ENCODE measurements at regions not wholly inside any gene's neighbourhood (a gene's known extent, or its start where the extent isn't known, plus 50 kb on each side); places are given as distances from the start of the nearest gene placed in this dataset.

- peaks cover 9% of the 10 kb centered on the region for H3K9me3 Mint-ChIP-seq
- TF ChIP-seq, protein P1, sequence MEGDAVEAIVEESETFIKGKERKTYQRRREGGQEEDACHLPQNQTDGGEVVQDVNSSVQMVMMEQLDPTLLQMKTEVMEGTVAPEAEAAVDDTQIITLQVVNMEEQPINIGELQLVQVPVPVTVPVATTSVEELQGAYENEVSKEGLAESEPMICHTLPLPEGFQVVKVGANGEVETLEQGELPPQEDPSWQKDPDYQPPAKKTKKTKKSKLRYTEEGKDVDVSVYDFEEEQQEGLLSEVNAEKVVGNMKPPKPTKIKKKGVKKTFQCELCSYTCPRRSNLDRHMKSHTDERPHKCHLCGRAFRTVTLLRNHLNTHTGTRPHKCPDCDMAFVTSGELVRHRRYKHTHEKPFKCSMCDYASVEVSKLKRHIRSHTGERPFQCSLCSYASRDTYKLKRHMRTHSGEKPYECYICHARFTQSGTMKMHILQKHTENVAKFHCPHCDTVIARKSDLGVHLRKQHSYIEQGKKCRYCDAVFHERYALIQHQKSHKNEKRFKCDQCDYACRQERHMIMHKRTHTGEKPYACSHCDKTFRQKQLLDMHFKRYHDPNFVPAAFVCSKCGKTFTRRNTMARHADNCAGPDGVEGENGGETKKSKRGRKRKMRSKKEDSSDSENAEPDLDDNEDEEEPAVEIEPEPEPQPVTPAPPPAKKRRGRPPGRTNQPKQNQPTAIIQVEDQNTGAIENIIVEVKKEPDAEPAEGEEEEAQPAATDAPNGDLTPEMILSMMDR (IDR thresholded peaks at IDR 0.05), result no peak
- CTCF ChIA-PET, result no interaction called here
- no peak overlapping the region for H3K4me3 Mint-ChIP-seq
- H3K27me3 Mint-ChIP-seq, result no peaks in the 10 kb centered on the region
- POLR2A ChIA-PET, result no interaction called here
- no peak for ATAC-seq (ENCODE audit: low read depth)
- H3K36me3 Mint-ChIP-seq (ENCODE audit: low read depth), result no peaks in the 10 kb centered on the region
- intact Hi-C loops (cut with micrococcal nuclease), result no loop called here
- no peaks in the 10 kb centered on the region for H3K4me1 Mint-ChIP-seq
- DNase-seq, result no peak
- H3K27ac Mint-ChIP-seq, result no peak overlapping the region
Measured at GRCh38 chr5:2914022-2914661, 162.7 kb upstream of the IRX2 start.

DNA sequence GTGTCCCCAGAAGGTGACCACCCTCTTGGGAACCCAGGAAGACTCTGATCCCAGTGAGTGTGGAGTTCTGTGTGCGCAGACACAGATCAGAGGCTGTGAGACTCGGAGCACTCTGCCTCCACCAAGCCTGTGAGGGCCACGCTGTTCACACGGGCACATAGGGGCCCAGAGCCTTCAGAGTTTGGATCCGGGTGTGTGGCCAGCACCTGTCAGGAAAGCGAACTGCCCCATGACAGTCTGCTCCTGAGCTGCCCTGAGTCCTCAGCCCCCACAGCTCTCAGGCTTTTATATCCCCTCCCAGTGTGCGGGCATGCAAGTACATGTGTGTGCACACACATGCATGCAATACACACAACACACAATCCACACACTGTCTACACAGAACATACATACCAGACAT, 161.8 kb upstream of the IRX2 start:
- peaks cover 7% of the 10 kb centered on the region for H3K9me3 Mint-ChIP-seq
- CTCF ChIA-PET, result no interaction called here
- no peak overlapping the region for H3K4me3 Mint-ChIP-seq
- POLR2A ChIA-PET, result no interaction called here
- ATAC-seq (ENCODE audit: low read depth), result no peak
- TF ChIP-seq, protein P1 (IDR thresholded peaks at IDR 0.05), result no peak
- no peak overlapping the region for H3K27ac Mint-ChIP-seq
- H3K27me3 Mint-ChIP-seq, result no peaks in the 10 kb centered on the region
- no peak for DNase-seq
- H3K4me1 Mint-ChIP-seq, result no peaks in the 10 kb centered on the region
- no peaks in the 10 kb centered on the region for H3K36me3 Mint-ChIP-seq (ENCODE audit: low read depth)
- intact Hi-C loops (cut with micrococcal nuclease), result no loop called here

GRCh38 chr5:2912741-2913140, 161.3 kb upstream of the IRX2 start:
- DNase-seq (no peak), ATAC-seq (ENCODE audit: low read depth) (no peak)
- H3K27ac Mint-ChIP-seq, result no peak overlapping the region
- H3K4me3 Mint-ChIP-seq, result no peak overlapping the region
- H3K9me3 Mint-ChIP-seq, result peaks cover 7% of the 10 kb centered on the region
- no peaks in the 10 kb centered on the region for H3K4me1 Mint-ChIP-seq
- POLR2A ChIA-PET, result no interaction called here
- intact Hi-C loops (cut with micrococcal nuclease), result no loop called here
- H3K27me3 Mint-ChIP-seq, result no peaks in the 10 kb centered on the region
- H3K36me3 Mint-ChIP-seq (ENCODE audit: low read depth), result no peaks in the 10 kb centered on the region
- TF ChIP-seq, protein P1 (IDR thresholded peaks at IDR 0.05), result no peak
- CTCF ChIA-PET, result no interaction called here

- Mint-ChIP-seq H3K4me3 (no peak overlapping the region), H3K4me1 (no peaks in the 10 kb centered on the region)
Measured at GRCh38 chr5:2910401-2911175, 159.1 kb upstream of the IRX2 start.

DNA sequence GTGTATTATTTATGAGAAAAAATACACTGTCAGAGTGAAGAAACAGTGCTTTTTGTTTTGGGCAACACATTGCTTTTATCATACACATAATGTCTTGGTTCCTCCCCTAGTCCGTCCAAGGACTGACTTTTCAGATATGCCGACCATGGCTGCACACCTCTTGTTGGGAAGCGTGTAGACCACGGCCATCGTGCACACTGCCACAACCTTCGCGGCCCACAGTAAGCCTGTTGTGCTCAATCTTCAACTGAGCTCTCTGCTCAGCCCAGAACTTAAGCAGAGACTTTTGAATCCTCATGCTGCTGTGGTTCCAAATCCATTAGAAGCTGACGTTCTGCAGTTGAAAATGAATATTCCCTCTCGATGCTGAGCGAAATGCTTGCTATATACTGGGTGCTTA, 157.6 kb upstream of the IRX2 start:
- H3K4me3 Mint-ChIP-seq, result no peak overlapping the region
- no peaks in the 10 kb centered on the region for H3K4me1 Mint-ChIP-seq
- TF ChIP-seq, protein P1 (IDR thresholded peaks at IDR 0.05), result no peak
- ATAC-seq (ENCODE audit: low read depth) (no peak), DNase-seq (no peak)
- H3K27me3 Mint-ChIP-seq, result no peaks in the 10 kb centered on the region
- no peaks in the 10 kb centered on the region for H3K36me3 Mint-ChIP-seq (ENCODE audit: low read depth)
- ChIA-PET CTCF (no interaction called here), POLR2A (no interaction called here)
- H3K27ac Mint-ChIP-seq, result no peak overlapping the region
- intact Hi-C loops (cut with micrococcal nuclease), result no loop called here
- H3K9me3 Mint-ChIP-seq, result no peaks in the 10 kb centered on the region

More at GRCh38 chr5:2910401-2911175, 159.1 kb upstream of the IRX2 start:
- no peak for ATAC-seq (ENCODE audit: low read depth)
- POLR2A ChIA-PET, result no interaction called here
- TF ChIP-seq, protein P1 (IDR thresholded peaks at IDR 0.05), result no peak
- intact Hi-C loops (cut with micrococcal nuclease), result no loop called here
- Mint-ChIP-seq H3K36me3 (ENCODE audit: low read depth) (no peaks in the 10 kb centered on the region), H3K27me3 (no peaks in the 10 kb centered on the region), H3K27ac (no peak overlapping the region), H3K9me3 (peaks cover 3% of the 10 kb centered on the region)
- DNase-seq, result no peak
- CTCF ChIA-PET, result no interaction called here

Data from activated B cell treated with CpG ODN at 0.5 μM for 24 hours (primary cell).